GM21367 (cell line): ENCODE measurements at regions not wholly inside any gene's neighbourhood (a gene's known extent, or its start where the extent isn't known, plus 50 kb on each side); places are given as distances from the start of the nearest gene placed in this dataset.

Source experiments
- ATAC-seq: cut with Tn5 transposase; IDR thresholded peaks from one replicate; pipeline ENCODE4 v1.9.1; 2021; ENCODE audit not compliant: unreplicated experiment

- ATAC-seq: no peak
These were observed 139.4 kb downstream of the ID4 start for GRCh38 chr6:19976411-19977129.

- ATAC-seq: no peak
These were observed 141.9 kb downstream of the ID4 start for GRCh38 chr6:19979059-19979458.

- no peak for ATAC-seq
These were observed 142.8 kb downstream of the ID4 start for GRCh38 chr6:19979986-19980385.

GRCh38 chr6:19983374-19983773, 146.2 kb downstream of the ID4 start:
- no peak for ATAC-seq

- ATAC-seq: no peak
These were observed 149.7 kb downstream of the ID4 start for GRCh38 chr6:19986691-19987438.

- ATAC-seq: no peak
These were observed 151.4 kb downstream of the ID4 start for GRCh38 chr6:19988555-19988954.

GRCh38 chr6:19991176-19991575, 154.0 kb downstream of the ID4 start:
- no peak for ATAC-seq

- ATAC-seq: no peak
These were observed 157.7 kb downstream of the ID4 start for GRCh38 chr6:19994909-19995308.

- ATAC-seq: no peak
These were observed 158.5 kb downstream of the ID4 start for GRCh38 chr6:19995575-19996257.

- ATAC-seq: no peak
These were observed 159.9 kb downstream of the ID4 start for GRCh38 chr6:19997104-19997503.

GRCh38 chr6:19998541-19998940, 161.4 kb downstream of the ID4 start:
- ATAC-seq: no peak

GRCh38 chr6:19999319-20000191, 162.4 kb downstream of the ID4 start:
- peak; percentile 95 for ATAC-seq

- no peak for ATAC-seq
These were observed 164.1 kb downstream of the ID4 start for GRCh38 chr6:20001286-20001685.

GRCh38 chr6:20006037-20006436, 168.9 kb downstream of the ID4 start:
- ATAC-seq: no peak

GRCh38 chr6:20008131-20008530, 171.0 kb downstream of the ID4 start:
- ATAC-seq: no peak

GRCh38 chr6:20013066-20013861, 176.1 kb downstream of the ID4 start:
- no peak for ATAC-seq

GRCh38 chr6:20014508-20014907, 177.3 kb downstream of the ID4 start:
- no peak for ATAC-seq

- ATAC-seq: no peak
These were observed 183.4 kb downstream of the ID4 start for GRCh38 chr6:20020526-20020925.

GRCh38 chr6:20021795-20022194, 184.6 kb downstream of the ID4 start:
- no peak for ATAC-seq
